PC-3 (cell line): ENCODE measurements at regions not wholly inside any gene's neighbourhood (a gene's known extent, or its start where the extent isn't known, plus 50 kb on each side); places are given as distances from the start of the nearest gene placed in this dataset.
"Not testable (repeated sequence)": the region's sequence is repeated elsewhere in the genome, so short reads cannot be mapped to it uniquely, and the experiment has no call there.

Experiments
- CTCF ChIP-seq: fragments of 300-600 bp; sonication (generic); conservative IDR thresholded peaks from 2 replicates; pipeline ENCODE4 v1.5.1; 2017; ENCODE audit warnings: antibody characterized with exemption, low read depth, mild to moderate bottlenecking, low read length
- EZH2 ChIP-seq: fragments of 300-600 bp; sonication (generic); IDR thresholded peaks from one replicate; pipeline ENCODE4 v1.6.1; 2017; ENCODE audit warnings: antibody characterized with exemption, mild to moderate bottlenecking, low read length; ENCODE audit not compliant: unreplicated experiment

GRCh38 chr4:28112691-28113335 lies 1252.2 kb downstream of the STIM2 start:
- not testable (repeated sequence) for TF ChIP-seq CTCF, EZH2
